ENCODE measurements at regions not wholly inside any gene's neighbourhood (a gene's known extent, or its start where the extent isn't known, plus 50 kb on each side); places are given as distances from the start of the nearest gene placed in this dataset.

GRCh38 chr6:99850841-99851240 lies 143.2 kb downstream of the MCHR2 start:
- no peak overlapping the region for H3K27ac ChIP-seq
- H3K4me3 ChIP-seq: no peak overlapping the region

GRCh38 chr6:99852031-99852430 lies 142.0 kb downstream of the MCHR2 start:
- no peak overlapping the region for H3K27ac ChIP-seq
- no peak overlapping the region for H3K4me3 ChIP-seq

- no peak overlapping the region for H3K4me3 ChIP-seq
- no peak overlapping the region for H3K27ac ChIP-seq
Observed at GRCh38 chr6:99867026-99867425, 127.0 kb downstream of the MCHR2 start.

GRCh38 chr6:99868074-99868702 lies 125.8 kb downstream of the MCHR2 start:
- no peak overlapping the region for H3K27ac ChIP-seq
- H3K4me3 ChIP-seq: no peak overlapping the region

Measured in skin epidermis (tissue), 12 donors.